ENCODE measurements at regions not wholly inside any gene's neighbourhood (a gene's known extent, or its start where the extent isn't known, plus 50 kb on each side); places are given as distances from the start of the nearest gene placed in this dataset.

DNA sequence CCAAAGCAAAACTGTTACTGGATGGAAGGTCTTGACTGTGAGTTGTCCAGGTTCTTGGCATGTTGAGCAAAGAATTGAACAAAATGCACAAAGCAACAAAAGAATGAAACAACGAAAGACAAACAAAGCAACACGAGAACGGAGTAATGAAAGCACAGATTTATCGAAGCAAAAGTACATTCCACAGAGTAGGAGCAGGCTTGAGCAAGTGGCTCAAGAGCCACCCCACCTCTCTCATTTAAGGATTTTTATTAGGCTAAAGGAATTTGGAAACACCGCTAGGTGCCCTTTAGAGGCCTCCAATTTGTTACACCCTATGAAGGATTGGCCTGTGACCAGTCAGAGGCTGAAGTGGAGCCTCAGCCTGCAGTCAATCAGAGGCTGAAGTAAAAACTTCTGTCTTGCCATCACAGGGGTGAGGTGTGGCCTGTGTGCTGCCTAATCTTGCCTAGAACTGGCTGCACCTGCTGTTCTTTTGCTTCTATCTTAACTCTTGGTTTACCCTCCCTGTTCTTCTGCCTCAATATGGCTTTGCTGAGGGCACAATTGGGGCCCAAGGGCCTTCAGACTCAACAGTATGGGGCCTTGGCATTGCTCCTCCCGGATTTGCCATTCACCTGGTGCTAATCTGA is 59.4 kb upstream of the FTH1 start:
- Histone ChIP-seq H2AFZ (ENCODE audit: low read length) (no peak overlapping the region), H3K4me1 (ENCODE audit: control insufficient read depth, extremely low read depth, insufficient read depth, low read length) (peaks cover 5% of the 10 kb centered on the region), H3K9ac (ENCODE audit: insufficient read depth, low read length) (no peak overlapping the region), H3K79me2 (ENCODE audit: control insufficient read depth, insufficient read depth, low read length) (no peaks in the 10 kb centered on the region), H3K4me3 (replicated peaks in 1 of 4; ENCODE audit: control extremely low read depth in 1 of 4, insufficient read depth in 1 of 4, low read depth in 3 of 4, low read length in 4 of 4) (no peak overlapping the region), H4K20me1 (ENCODE audit: control insufficient read depth, extremely low read depth, insufficient read depth, low read length) (no peaks in the 10 kb centered on the region), H3K36me3 (ENCODE audit: control insufficient read depth, insufficient read depth, low read length) (no peaks in the 10 kb centered on the region), H3K27ac (ENCODE audit: insufficient read depth, low read length) (no peak overlapping the region), H3K4me2 (ENCODE audit: extremely low read depth, insufficient read depth, low read length) (no peak overlapping the region), H3K9me3 (ENCODE audit: control insufficient read depth, insufficient read depth, low read depth, low read length) (no peaks in the 10 kb centered on the region), H3K27me3 (ENCODE audit: control insufficient read depth, insufficient read depth, low read length) (no peaks in the 10 kb centered on the region)
- DNase-seq (ENCODE audit: low read depth in 2 of 2): no peak
- TF ChIP-seq, protein P1, sequence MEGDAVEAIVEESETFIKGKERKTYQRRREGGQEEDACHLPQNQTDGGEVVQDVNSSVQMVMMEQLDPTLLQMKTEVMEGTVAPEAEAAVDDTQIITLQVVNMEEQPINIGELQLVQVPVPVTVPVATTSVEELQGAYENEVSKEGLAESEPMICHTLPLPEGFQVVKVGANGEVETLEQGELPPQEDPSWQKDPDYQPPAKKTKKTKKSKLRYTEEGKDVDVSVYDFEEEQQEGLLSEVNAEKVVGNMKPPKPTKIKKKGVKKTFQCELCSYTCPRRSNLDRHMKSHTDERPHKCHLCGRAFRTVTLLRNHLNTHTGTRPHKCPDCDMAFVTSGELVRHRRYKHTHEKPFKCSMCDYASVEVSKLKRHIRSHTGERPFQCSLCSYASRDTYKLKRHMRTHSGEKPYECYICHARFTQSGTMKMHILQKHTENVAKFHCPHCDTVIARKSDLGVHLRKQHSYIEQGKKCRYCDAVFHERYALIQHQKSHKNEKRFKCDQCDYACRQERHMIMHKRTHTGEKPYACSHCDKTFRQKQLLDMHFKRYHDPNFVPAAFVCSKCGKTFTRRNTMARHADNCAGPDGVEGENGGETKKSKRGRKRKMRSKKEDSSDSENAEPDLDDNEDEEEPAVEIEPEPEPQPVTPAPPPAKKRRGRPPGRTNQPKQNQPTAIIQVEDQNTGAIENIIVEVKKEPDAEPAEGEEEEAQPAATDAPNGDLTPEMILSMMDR (conservative IDR thresholded peaks at IDR 0.05 in 1 of 2, IDR thresholded peaks at IDR 0.05 in 1 of 2; ENCODE audit: low read depth in 1 of 2, low read length in 2 of 2): no peak
- no peak for TF ChIP-seq EZH2 (IDR thresholded peaks at IDR 0.05; ENCODE audit: low read length, missing control alignments)

GRCh38 chr11:62025487-62026105 is 58.2 kb upstream of the FTH1 start:
- Histone ChIP-seq H2AFZ (ENCODE audit: low read length) (peak overlapping the region; percentile 21), H3K9ac (ENCODE audit: insufficient read depth, low read length) (no peak overlapping the region), H3K4me3 (replicated peaks in 1 of 4; ENCODE audit: control extremely low read depth in 1 of 4, insufficient read depth in 1 of 4, low read depth in 3 of 4, low read length in 4 of 4) (peak overlapping the region in 1 of 4 experiments; percentile 15), H3K79me2 (ENCODE audit: control insufficient read depth, insufficient read depth, low read length) (no peaks in the 10 kb centered on the region), H3K36me3 (ENCODE audit: control insufficient read depth, insufficient read depth, low read length) (no peaks in the 10 kb centered on the region), H3K9me3 (ENCODE audit: control insufficient read depth, insufficient read depth, low read depth, low read length) (no peaks in the 10 kb centered on the region), H3K27ac (ENCODE audit: insufficient read depth, low read length) (no peak overlapping the region), H3K4me2 (ENCODE audit: extremely low read depth, insufficient read depth, low read length) (peak overlapping the region; percentile 32), H3K4me1 (ENCODE audit: control insufficient read depth, extremely low read depth, insufficient read depth, low read length) (peaks cover 5% of the 10 kb centered on the region), H4K20me1 (ENCODE audit: control insufficient read depth, extremely low read depth, insufficient read depth, low read length) (no peaks in the 10 kb centered on the region), H3K27me3 (ENCODE audit: control insufficient read depth, insufficient read depth, low read length) (no peaks in the 10 kb centered on the region)
- DNase-seq (ENCODE audit: low read depth in 2 of 2): peak; percentile 75 to 99
- TF ChIP-seq EZH2 (IDR thresholded peaks at IDR 0.05; ENCODE audit: low read length, missing control alignments): no peak
- TF ChIP-seq, protein P1 (conservative IDR thresholded peaks at IDR 0.05 in 1 of 2, IDR thresholded peaks at IDR 0.05 in 1 of 2; ENCODE audit: low read depth in 1 of 2, low read length in 2 of 2): no peak

DNA sequence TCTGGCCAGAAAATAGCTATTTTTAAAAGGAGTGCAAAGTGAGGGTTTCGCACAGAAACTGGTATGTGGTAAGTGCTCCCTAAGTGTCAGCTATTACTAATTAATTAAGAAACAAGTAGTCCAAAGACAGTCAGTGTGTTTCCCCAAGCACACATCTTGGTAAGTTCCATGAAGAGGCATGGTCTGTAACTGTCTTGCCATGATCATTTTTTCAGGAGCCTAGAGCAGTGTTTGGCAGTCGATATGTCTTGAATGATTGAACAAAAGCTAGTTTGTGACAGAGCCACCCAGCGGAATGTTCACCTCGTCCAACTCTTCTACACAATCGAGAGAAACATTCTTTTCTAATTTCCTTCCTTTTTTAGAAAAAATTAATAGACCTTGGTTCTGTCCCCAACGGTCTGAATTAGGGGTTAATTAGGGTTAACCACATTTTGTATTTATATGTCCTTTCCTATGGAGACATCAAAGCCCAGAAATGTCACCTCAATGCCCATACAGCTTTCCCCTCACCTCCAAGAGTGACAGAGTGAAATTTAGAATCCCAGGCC is 57.6 kb upstream of the FTH1 start:
- no peak overlapping the region for H3K9ac ChIP-seq (ENCODE audit: insufficient read depth, low read length)
- no peaks in the 10 kb centered on the region for H4K20me1 ChIP-seq (ENCODE audit: control insufficient read depth, extremely low read depth, insufficient read depth, low read length)
- DNase-seq (ENCODE audit: low read depth in 2 of 2): no peak
- H3K27me3 ChIP-seq (ENCODE audit: control insufficient read depth, insufficient read depth, low read length): no peaks in the 10 kb centered on the region
- no peak overlapping the region for H3K4me3 ChIP-seq (replicated peaks in 1 of 4; ENCODE audit: control extremely low read depth in 1 of 4, insufficient read depth in 1 of 4, low read depth in 3 of 4, low read length in 4 of 4)
- no peak overlapping the region for H3K27ac ChIP-seq (ENCODE audit: insufficient read depth, low read length)
- H3K79me2 ChIP-seq (ENCODE audit: control insufficient read depth, insufficient read depth, low read length): no peaks in the 10 kb centered on the region
- H2AFZ ChIP-seq (ENCODE audit: low read length): no peak overlapping the region
- H3K9me3 ChIP-seq (ENCODE audit: control insufficient read depth, insufficient read depth, low read depth, low read length): no peaks in the 10 kb centered on the region
- H3K4me2 ChIP-seq (ENCODE audit: extremely low read depth, insufficient read depth, low read length): no peak overlapping the region
- no peaks in the 10 kb centered on the region for H3K36me3 ChIP-seq (ENCODE audit: control insufficient read depth, insufficient read depth, low read length)
- peaks cover 5% of the 10 kb centered on the region for H3K4me1 ChIP-seq (ENCODE audit: control insufficient read depth, extremely low read depth, insufficient read depth, low read length)
- TF ChIP-seq EZH2 (IDR thresholded peaks at IDR 0.05; ENCODE audit: low read length, missing control alignments): no peak
- TF ChIP-seq, protein P1 (conservative IDR thresholded peaks at IDR 0.05 in 1 of 2, IDR thresholded peaks at IDR 0.05 in 1 of 2; ENCODE audit: low read depth in 1 of 2, low read length in 2 of 2): no peak

Data from fibroblast of lung (primary cell).